Fibroblast of skin of abdomen (primary cell): ENCODE measurements at regions not wholly inside any gene's neighbourhood (a gene's known extent, or its start where the extent isn't known, plus 50 kb on each side); places are given as distances from the start of the nearest gene placed in this dataset.
"Not testable (repeated sequence)": the region's sequence is repeated elsewhere in the genome, so short reads cannot be mapped to it uniquely, and the experiment has no call there.

Experiments
- DNase-seq: peaks from one replicate; pipeline ENCODE4 v3.0.0-alpha.2; 2013

DNA sequence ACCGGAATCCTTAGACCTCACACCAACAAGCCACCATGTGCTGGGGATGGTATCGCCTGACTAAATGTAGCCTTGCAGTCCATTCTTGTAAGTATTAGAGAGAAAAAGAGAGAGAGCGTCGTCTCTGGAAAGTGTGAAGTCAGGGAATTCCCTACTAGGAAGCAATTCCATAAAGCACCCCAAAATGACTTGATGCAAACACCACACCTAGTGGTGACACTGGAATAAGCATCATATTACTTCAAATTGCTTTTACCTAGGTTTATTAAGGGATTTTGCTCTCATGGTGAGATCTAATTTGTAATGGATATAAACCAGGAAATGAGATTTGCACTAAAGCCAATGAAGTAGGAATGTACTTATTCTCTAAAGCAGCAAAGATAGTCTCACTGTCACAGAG, 111.4 kb upstream of the METTL9 start:
- not testable (repeated sequence) for DNase-seq

DNA sequence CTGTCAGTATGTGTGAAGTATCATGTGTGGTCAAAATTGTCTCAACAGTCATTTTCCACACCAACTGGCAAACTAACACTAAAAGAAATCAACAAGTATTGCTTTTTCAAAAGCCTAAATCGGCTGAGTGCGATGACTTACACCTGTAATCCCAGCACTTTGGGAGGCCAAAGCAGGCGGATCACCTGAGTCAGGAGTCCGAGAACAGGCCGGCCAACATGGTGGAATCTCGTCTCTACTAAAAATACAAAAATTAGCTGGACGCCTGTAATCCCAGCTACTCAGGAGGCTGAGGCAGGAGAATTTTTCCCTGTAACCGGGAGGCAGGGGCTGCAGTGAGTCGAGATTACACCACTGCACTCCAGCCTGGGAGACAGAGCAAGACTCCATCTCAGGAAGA, 100.3 kb upstream of the METTL9 start:
- not testable (repeated sequence) for DNase-seq

DNA sequence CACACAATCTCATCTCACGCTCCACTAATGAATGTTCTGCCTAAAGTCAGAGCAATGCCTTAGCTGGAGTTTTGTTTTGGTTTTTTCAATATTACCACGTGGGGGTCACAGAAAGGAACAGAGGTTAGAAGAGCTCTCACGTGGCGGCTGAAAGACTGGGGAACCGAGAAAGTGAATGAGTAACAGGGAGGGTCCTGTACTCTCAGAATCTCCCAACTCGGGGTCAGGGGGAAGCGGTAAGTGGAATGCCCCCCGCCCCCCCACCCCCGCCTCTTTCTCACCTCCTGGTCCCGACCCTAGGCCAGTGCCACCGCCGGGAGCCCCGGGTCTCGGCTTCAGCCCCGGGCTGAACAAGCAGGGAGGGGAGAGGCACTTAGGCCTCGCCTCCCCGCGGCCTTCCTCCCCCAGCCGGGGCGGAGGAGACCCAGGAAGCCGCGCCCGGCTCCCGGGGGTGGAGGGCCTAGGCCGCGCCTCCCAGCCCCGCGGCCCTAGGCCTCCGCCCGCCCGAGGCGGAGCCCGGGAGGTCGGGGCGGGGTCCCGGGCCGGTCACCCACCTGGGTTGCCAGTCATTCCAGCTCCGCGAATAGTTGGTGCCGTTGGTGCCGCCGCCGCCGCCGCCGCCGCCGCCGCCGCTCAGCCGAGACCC, 98.0 kb upstream of the METTL9 start:
- peak; percentile 28 for DNase-seq

DNA sequence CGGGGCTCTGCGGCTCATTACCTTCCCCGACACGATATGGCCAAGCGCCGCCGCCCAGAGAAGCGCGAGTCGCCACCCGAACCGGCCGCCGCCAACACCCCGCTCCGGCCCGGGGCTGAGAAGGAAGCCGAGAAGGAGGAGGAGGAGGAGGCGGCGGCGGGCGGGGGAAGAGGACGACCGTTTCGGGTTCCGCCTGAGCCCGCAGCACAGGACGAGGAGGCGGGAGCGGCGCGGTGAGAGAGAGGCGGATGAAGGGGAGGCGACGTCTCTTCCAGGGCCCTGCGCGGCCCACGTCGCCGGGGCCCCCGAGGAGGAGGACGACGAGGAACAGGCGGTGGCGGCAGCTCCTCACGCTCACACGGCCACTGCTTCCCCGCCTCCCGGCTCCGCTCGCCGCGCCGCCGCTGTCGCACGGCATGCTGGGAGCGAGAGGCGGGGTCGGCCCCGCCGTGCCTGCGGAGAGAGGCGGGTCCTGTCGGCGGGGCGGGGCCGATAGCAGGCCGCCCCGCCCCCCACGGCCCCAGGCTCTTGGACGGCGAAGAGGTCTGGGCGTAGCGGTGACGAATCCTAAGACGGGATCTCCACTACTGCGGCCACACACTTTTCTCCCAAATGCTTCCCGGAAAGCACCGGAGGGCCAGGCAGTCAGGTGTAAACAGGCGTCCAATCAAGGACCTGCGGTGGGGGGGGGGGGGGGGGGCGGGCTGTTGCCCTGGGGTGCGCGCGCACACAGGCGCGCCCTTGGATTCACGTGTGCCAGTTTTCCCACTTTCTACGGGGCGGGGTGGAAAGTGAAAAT, 97.3 kb upstream of the METTL9 start:
- DNase-seq: peak; percentile 88

DNA sequence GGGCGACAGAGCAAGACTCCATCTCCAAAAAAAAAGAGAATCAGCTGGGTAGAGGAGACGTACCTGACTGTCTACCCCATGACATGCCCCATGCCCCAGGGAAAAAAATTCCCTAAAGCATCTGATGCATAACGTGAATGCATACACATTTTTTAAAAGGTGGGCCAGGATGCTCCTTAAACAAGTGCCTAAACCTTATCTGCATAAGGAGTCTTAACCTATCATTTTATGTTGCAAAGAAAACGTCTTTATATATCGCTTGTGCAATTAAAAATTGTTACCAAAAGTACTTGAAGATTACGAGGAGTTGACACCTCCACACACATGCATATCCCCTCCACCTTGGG, 95.8 kb upstream of the METTL9 start:
- DNase-seq: not testable (repeated sequence)

DNA sequence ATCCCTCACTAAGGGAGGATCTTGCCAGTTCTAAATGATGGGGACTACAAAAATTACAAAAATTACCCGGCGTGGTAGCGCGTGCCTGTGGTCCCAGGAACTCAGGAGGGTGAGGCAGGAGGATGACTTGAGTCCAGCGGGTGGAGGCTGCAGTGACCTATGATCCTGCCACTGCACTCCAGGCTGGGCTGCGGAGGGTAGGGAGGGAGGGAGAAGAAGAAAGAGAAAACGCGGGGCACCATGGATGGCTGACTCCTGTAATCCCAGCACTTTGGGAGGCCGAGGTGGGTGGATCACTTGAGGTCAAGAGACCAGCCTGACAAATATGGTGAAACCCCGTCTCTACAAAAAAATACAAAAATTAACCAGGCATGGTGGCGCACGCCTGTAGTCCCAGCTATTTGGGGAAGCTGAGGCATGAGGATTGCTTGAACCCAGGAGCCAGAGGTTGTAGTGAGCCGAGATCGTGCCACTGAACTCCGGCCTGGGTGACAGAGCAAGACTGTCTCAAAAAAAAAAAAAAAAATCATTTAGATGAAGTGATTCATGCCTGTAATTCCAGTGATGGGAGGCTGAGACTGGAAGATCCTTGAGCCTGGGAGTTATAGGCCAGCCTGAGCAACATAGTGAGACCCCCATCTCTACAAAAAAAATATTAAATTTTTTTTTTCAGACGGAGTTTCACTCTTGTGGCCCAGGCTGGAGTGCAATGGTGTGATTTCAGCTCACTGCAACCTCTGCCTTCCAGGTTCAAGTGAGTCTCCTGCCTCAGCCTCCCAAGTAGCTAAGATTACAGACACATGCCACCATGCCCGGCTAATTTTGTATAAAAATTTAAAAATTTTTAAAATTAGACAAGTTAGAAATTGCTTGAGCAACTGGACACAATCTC, 95.2 kb upstream of the METTL9 start:
- not testable (repeated sequence) for DNase-seq

DNA sequence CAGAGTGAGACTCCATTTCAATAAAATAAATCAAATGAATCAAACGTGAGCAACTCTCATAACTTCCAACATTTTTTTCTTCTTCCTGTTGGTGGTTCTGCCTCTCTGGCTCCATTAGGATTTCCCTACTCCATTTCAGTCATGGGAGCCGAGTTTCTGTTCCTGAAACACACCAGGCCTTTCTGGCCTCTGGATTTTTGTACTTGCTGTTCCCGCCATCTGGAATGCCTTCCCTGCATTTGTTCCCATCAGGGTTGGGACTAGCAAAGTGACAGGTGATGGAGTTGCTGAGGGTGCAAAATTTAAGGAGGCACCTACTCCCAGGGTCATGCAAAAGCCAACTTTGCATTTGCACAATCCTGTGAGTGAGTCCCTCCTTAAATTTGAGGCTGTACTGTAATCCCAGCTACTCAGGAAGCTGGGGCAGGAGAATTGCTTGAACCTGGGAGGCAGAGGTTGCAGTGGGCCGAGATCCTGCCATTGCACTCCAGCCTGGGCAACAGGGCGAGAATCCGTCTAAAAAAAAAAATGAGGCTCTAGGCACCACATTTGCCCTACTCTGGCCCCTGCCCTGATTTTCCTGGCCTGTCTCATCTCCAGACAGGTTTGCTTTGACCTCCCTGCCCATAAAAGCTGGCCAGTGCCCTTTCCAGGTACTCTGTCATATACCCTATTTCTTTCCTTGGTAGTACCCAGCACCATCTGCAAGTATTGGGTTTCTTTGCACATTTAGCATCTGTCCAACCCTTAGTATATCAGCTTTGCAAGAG, 93.4 kb upstream of the METTL9 start:
- DNase-seq: not testable (repeated sequence)

DNA sequence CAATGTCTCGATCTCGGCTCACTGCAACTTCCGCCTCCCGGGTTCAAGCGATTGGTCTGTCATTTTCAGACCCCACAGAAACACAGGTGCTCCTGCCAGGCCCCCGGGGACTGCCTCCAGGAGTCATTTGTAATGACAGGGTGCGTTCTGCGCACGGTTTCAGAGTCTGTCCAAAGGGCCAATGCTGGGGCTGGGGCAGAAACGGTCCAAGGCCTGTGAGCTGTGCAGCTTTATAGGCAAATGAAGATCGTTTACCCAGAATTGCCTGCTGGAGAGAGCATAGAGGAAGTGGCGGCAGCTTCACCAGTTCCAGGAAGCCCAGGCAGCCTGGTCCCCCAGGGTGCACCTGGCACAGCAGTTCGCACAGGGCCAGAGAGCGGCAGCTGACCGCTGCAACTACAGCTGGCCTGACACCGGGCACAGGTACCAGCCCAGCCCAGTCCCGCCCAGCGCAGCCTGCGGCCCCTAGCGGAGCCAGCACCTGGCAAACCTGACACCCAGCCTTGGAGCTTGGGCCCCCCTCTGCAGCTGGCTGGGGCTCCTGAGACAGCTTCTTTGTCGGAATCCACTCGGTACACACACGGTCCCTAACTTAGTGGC, 92.4 kb upstream of the METTL9 start:
- DNase-seq: not testable (repeated sequence)

DNA sequence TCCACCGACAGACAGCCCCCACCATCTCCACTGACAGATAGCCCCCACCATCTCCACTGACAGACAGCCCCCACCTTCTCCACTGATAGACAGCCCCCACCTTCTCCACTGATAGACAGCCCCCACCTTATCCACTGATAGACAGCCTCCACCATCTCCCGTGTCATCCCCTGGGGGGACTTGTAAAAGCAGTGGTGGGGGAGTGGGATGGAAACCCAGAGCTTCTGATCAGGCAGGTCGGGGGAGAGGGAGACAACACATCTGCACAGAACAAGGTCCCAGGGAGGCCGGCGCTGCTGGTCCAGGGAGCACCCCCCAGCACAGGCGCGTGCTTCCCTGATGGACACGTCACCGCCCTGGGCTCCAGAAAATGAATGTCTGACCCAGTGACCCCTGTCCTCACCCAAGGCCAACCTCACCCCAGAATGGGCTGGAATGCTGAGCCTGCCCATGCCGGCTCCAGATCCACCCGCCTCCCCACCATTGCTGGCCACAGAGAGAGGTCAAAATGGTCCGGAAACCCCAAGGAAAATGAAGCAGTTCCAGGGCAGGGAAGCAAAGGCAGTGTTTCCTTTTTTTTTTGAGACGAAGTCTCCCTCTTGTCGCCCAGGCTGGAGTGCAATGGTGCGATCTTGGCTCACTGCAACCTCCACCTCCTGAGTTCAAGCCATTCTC, 91.6 kb upstream of the METTL9 start:
- DNase-seq: not testable (repeated sequence)

DNA sequence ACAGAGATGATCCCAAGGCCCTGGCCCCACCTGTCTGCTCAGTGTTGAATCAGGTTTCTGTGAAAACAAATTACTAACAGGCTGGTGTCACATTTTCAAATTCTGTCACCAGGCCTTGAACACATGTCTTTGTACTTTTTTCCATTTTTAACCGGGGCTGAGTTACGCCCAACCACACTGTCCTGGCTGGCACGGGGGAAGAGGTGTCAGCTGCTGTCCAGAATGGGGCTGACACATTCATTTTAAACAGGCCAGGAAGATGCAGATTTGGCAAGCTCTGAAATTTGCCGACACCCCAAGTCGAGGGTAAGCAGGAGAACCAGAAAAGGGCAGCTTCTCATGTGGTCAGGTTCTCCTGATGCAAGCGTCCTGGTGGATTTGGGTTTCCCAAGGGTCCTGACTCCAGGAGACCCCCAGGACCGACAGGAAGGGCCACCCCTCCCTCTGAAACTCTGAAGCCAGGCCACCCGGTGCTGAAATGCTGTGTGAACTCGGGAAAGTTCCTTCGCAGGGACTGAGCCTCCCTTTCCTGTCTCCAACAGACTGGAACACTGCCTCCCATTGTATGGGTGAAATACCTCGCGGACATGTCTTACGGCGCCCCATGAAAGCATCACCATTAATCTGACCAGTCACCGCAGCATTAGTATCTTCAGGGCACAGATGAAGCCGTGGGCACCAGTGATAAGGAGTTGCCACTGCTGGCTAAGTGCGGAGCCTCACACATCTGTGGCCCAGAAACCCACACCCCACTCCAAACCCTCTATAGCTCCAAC, 90.5 kb upstream of the METTL9 start:
- not testable (repeated sequence) for DNase-seq

DNA sequence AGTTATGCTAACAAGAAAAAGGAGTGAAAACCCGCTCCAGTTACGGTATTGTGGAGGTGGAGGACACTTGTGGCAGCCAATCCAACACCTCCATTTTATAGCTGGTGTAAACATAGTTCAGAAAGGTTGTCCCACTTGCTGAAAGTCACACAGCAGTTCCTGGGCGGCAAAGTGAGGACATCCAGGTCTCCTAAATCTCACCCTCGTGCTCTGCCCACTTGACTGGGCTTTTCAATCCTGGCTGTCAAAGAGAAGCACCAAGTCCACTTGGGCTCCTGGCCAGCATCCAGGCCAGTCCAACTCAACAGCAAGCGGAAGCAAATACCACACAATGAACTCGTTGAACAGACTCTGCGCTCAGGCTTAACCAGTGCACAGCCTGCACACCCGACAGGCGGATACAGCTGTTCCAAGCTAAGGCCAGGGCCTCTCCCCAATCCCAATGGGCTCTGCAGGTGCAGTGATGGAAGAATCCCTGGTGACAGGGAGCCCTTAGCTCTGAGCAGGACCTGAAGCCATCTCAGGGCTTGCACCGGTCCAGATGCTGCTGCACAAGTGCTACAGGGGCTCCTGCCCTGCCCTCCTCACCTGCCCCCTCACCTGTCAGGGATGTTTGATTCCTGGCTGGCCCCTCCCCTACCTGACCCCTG, 89.8 kb upstream of the METTL9 start:
- DNase-seq: not testable (repeated sequence)

DNA sequence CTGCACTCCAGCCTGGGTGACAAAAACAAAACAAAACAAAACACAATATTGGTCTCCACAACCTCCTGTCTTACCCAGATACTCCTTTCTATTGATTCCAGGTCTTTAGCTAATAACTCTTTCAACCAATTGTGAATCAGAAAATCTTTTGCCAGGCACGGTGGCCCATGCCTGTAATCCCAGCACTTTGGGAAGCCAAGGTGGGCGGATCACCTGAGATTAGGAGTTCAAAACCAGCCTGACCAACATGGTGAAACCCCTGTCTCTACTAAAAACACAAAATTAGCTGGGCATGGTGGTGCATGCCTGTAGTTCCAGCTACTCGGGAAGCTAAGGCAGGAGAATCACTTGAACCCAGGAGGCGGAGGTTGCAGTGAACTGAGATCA, 88.5 kb upstream of the METTL9 start:
- DNase-seq: not testable (repeated sequence)

DNA sequence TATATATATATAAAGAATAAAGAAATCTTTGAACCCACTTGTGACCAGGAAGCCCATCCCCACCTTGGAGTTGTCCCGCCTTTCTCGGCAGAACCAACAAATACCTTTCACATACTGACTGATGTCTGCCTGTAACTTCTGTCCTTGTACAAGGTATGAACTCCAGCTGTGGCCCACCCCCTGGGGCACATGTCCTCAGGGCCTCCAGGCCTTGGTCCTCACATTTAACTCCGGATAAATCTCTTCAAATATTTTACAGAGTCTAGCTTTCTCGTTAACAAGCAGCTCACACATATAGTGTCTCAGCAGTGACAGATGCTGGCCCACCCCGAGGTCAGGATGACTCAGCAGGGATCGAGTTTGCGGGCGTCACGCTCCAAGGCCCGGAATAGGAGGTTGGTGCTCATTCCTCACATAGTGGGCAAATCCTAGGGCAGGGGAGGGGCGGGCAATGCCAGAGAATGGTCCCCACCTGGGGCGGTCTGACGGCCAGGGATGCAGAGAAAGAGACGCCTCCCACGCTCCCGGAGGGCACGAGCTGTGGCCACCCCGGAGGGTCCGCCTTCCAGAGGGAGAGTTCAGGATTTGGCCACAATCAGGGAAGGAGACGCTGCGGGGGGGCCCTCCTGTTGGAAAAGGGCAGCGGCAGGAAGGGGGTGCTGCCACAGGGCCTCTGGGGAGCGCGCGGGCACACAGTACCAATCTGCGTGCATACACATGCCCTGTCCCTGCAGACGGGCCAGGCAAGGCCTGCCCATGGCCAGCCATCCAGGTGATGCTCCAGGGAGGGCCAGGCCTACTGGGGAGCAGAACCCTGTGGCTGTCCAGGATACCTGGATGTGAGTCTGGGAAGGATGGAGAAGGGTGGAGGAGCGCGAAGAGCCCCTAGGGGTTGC, 87.8 kb upstream of the METTL9 start:
- DNase-seq: peak; percentile 39

DNA sequence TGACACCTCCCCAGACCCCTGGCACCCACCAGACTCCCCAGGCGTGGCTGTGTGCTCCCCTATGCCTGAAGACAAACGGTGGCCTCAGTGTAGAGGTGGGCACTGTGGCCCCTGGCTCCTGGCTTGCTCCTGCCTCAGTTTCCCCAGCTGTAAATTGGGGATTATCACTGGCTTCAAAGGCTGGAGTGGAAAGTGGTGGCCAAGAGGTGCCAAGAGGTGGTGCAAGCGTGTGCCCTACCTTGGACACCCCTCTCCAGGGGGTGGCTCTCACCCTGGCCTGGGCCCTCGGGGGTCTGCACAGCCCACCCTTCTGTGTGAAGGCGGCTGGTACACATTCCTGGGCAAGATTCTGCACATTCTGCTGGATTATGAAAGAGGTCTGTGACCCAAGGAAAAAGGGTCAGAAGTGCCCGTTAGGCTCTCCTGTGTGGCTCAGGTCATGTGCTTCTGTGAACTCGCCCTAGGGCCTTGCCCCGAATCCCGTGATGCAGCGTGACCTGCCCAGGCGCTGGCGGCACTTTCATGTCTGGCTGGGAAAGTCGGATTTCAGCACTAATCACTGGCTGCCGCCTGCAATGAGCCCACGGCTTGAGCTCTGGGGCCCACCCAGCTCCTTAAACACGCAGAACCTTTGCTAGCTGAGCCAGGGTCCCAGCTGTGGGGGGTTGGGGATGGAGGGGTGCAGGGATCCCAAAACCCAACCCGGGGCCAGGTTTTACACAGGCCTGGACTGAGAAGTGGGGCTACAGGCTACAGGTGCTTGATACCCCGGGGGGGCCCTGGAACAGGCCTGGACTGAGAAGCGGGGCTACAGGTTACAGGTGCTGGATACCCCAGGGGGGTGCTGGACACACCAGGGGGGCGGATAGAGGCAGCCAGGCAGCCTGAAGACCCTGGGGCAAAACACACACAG, 86.8 kb upstream of the METTL9 start:
- DNase-seq: not testable (repeated sequence)

DNA sequence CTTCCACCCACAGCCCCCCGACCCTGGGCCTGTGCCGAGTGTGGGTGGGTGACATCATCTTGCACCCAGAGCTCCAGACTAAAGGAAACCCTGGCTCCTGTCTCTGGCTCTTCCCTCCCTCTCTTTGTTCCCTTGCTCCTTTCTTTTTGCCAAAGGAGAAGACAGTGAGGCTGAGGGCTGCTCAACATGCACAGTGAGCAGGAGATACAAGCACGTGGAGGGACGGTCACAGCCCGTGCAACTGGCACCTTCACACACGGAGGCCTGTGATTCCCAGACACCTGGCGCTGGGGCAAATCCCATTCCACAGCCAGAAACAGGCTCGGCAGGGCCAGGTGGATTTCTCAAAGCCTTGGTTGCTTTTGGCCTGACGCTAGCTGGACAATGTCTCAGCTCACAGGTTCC, 86.0 kb upstream of the METTL9 start:
- DNase-seq: not testable (repeated sequence)

DNA sequence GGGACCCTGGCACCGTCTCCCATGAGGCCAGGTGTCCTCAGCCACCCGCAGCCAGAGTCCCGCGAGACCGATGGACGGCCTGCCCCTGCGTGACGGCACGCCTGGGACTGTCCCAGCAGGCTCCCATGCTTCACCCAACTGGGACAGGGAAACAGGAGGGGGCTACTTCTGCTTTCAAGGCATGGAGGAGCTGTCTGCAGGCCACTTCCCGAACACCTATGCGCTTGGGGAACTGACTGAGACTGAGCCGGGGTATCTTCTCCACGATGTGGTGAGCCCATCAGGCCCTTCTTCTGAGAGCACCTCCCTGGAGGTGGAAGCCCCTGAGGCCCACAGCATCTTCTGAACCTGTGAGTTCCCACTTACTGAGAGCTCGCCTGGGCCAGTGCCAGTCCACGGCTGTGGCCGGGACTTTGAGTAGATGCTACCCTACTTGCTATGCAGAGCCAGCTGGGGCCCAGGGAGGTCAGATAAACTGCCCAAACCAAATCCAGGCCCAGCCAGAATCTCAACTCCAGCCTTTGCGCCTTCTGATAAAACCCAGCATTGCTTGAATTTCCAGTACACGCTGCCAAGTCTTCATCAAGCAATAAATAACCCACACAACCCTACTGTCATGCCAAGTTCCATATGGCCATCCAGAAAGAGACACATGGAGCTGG, 85.4 kb upstream of the METTL9 start:
- DNase-seq: peak; percentile 51

DNA sequence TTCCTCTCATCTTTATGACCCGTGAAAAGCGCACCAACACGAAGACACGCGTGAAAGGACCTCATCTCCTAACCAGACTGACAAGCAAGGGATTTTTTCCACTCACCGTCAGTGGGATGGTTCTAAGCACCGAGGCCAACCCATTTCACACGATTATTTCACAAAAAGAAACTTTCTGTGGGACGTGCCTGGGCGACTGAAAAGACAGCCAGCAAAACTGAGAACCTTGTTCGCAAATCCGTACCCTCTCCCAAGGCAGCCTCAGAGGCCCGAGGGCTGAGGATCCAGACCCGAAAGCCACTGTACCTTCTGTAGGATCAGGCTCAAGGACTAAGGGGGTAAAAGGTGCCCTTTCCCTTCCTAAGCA, 84.9 kb upstream of the METTL9 start:
- DNase-seq: not testable (repeated sequence)
